ENCODE measurements at regions not wholly inside any gene's neighbourhood (a gene's known extent, or its start where the extent isn't known, plus 50 kb on each side); places are given as distances from the start of the nearest gene placed in this dataset.

- no peaks in the 10 kb centered on the region for H3K27me3 ChIP-seq
- WGBS (ENCODE audit: low lambda C conversion rate, missing lambda C conversion rate) = 66% methylated on average over 2 of the region's 2 CpGs
- peak; percentile 10 for DNase-seq (ENCODE audit: low spot score)
Observed at GRCh38 chr18:73728657-73729056, 419.0 kb downstream of the FBXO15 start.

GRCh38 chr18:73724958-73725357 is 422.7 kb downstream of the FBXO15 start:
- no peak for TF ChIP-seq CTCF (IDR thresholded peaks at IDR 0.05; ENCODE audit: poor library complexity)
- no peak for TF ChIP-seq EZH2phosphoT487 (IDR thresholded peaks at IDR 0.05; ENCODE audit: low read depth, severe bottlenecking, unreplicated experiment)
- no peak for TF ChIP-seq EZH2 (IDR thresholded peaks at IDR 0.05; ENCODE audit: borderline replicate concordance)
- Histone ChIP-seq H3K27ac (no peak overlapping the region), H4K20me1 (ENCODE audit: insufficient read depth, poor library complexity, severe bottlenecking) (no peaks in the 10 kb centered on the region), H3K9me2 (replicated peaks; ENCODE audit: insufficient read depth) (no peaks in the 10 kb centered on the region), H2AFZ (no peak overlapping the region), H3K4me2 (no peak overlapping the region), H3K79me2 (no peaks in the 10 kb centered on the region), H3K9me3 (ENCODE audit: low read depth) (no peaks in the 10 kb centered on the region), H3K36me3 (replicated peaks; ENCODE audit: insufficient read depth, low read depth) (no peaks in the 10 kb centered on the region), H3K27me3 (no peaks in the 10 kb centered on the region), H3K4me1 (ENCODE audit: insufficient read depth) (no peaks in the 10 kb centered on the region), H3K4me3 (no peak overlapping the region)
- DNase-seq (ENCODE audit: low spot score) = no peak

More at GRCh38 chr18:73728657-73729056, 419.0 kb downstream of the FBXO15 start:
- H4K20me1 ChIP-seq (ENCODE audit: insufficient read depth, poor library complexity, severe bottlenecking) = no peaks in the 10 kb centered on the region
- no peak overlapping the region for H3K4me2 ChIP-seq
- TF ChIP-seq EZH2 (IDR thresholded peaks at IDR 0.05; ENCODE audit: borderline replicate concordance) (no peak), CTCF (IDR thresholded peaks at IDR 0.05; ENCODE audit: poor library complexity) (no peak), EZH2phosphoT487 (IDR thresholded peaks at IDR 0.05; ENCODE audit: low read depth, severe bottlenecking, unreplicated experiment) (no peak)
- no peaks in the 10 kb centered on the region for H3K9me3 ChIP-seq (ENCODE audit: low read depth)
- H3K27ac ChIP-seq = no peak overlapping the region
- no peaks in the 10 kb centered on the region for H3K79me2 ChIP-seq
- H2AFZ ChIP-seq = no peak overlapping the region
- no peaks in the 10 kb centered on the region for H3K36me3 ChIP-seq (replicated peaks; ENCODE audit: insufficient read depth, low read depth)
- H3K4me1 ChIP-seq (ENCODE audit: insufficient read depth) = no peaks in the 10 kb centered on the region
- H3K4me3 ChIP-seq = no peak overlapping the region
- H3K9me2 ChIP-seq (replicated peaks; ENCODE audit: insufficient read depth) = no peaks in the 10 kb centered on the region

- Histone ChIP-seq H3K4me3 (no peak overlapping the region), H3K27ac (no peak overlapping the region), H3K4me2 (no peak overlapping the region), H2AFZ (no peak overlapping the region), H3K27me3 (no peaks in the 10 kb centered on the region), H4K20me1 (ENCODE audit: insufficient read depth, poor library complexity, severe bottlenecking) (no peaks in the 10 kb centered on the region), H3K36me3 (replicated peaks; ENCODE audit: insufficient read depth, low read depth) (no peaks in the 10 kb centered on the region), H3K9me3 (ENCODE audit: low read depth) (no peaks in the 10 kb centered on the region), H3K79me2 (no peaks in the 10 kb centered on the region), H3K9me2 (replicated peaks; ENCODE audit: insufficient read depth) (no peaks in the 10 kb centered on the region), H3K4me1 (ENCODE audit: insufficient read depth) (no peaks in the 10 kb centered on the region)
- DNase-seq (ENCODE audit: low spot score) = no peak
- WGBS (ENCODE audit: low lambda C conversion rate, missing lambda C conversion rate) = 88% methylated on average over 2 of the region's 2 CpGs
- no peak for TF ChIP-seq EZH2 (IDR thresholded peaks at IDR 0.05; ENCODE audit: borderline replicate concordance)
Observed at GRCh38 chr18:73719611-73720010, 428.0 kb downstream of the FBXO15 start.

GRCh38 chr18:73717570-73717969 is 430.1 kb downstream of the FBXO15 start:
- H3K9me2 ChIP-seq (replicated peaks; ENCODE audit: insufficient read depth) = no peaks in the 10 kb centered on the region
- H3K27me3 ChIP-seq = no peaks in the 10 kb centered on the region
- H3K4me1 ChIP-seq (ENCODE audit: insufficient read depth) = no peaks in the 10 kb centered on the region
- 77% methylated on average over 1 of the region's 1 CpG for WGBS (ENCODE audit: low lambda C conversion rate, missing lambda C conversion rate)
- H3K36me3 ChIP-seq (replicated peaks; ENCODE audit: insufficient read depth, low read depth) = no peaks in the 10 kb centered on the region
- no peak overlapping the region for H3K27ac ChIP-seq
- no peak overlapping the region for H3K4me3 ChIP-seq
- DNase-seq (ENCODE audit: low spot score) = no peak
- H2AFZ ChIP-seq = no peak overlapping the region
- no peaks in the 10 kb centered on the region for H3K79me2 ChIP-seq
- no peaks in the 10 kb centered on the region for H3K9me3 ChIP-seq (ENCODE audit: low read depth)
- no peaks in the 10 kb centered on the region for H4K20me1 ChIP-seq (ENCODE audit: insufficient read depth, poor library complexity, severe bottlenecking)
- no peak overlapping the region for H3K4me2 ChIP-seq
- no peak for TF ChIP-seq CTCF (IDR thresholded peaks at IDR 0.05; ENCODE audit: poor library complexity)
- TF ChIP-seq EZH2 (IDR thresholded peaks at IDR 0.05; ENCODE audit: borderline replicate concordance) = no peak
- no peak for TF ChIP-seq EZH2phosphoT487 (IDR thresholded peaks at IDR 0.05; ENCODE audit: low read depth, severe bottlenecking, unreplicated experiment)

Data from hepatocyte (in vitro differentiated cells).